ENCODE measurements at regions not wholly inside any gene's neighbourhood (a gene's known extent, or its start where the extent isn't known, plus 50 kb on each side); places are given as distances from the start of the nearest gene placed in this dataset.
"Not testable (repeated sequence)": the region's sequence is repeated elsewhere in the genome, so short reads cannot be mapped to it uniquely, and the experiment has no call there.

- H3K4me3 ChIP-seq (ENCODE audit: low read depth, low read length), result no peak overlapping the region
Measured at GRCh38 chr5:159493696-159494095, 163.4 kb upstream of the IL12B start.

DNA sequence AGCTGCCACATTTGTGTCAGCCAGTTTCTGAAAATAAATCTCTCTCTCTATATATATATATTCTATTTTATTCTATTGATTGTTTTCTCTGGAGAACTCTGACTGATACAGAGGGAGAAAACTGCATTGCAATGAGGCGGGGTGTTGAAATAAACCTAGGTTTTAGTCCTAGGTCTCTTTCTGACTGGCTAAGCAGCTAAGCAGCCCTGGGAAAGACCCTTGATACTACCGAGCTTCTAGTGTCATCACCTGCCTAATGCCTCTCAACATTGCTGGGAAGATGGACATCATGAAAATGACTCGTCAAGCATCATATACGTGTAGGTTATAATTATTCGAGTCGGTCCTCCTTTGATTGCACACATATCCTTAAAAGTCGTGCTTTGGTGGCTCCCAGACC lies 166.5 kb upstream of the IL12B start:
- no peak overlapping the region for H3K4me3 ChIP-seq (ENCODE audit: low read depth, low read length)

GRCh38 chr5:159497221-159497620 lies 166.9 kb upstream of the IL12B start:
- no peak overlapping the region for H3K4me3 ChIP-seq (ENCODE audit: low read depth, low read length)

DNA sequence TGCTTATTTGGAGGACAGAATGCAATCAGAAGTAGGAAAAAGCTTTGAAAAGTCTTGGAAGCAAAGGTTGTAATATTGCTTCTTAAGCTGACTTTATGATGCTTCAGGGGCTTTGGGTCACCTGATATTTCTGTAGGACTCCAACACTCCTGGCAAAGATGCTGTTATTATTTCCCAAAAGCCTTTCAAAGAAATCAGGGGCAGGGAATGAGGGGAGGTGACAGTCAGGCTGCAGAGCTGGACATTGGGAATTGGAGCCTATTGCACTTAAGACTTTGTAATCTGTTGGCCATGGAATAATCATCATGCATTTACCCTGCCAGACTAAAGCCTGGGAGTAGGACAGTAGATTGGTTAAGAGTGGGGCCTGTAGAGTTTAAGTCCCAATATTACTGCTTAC lies 168.3 kb upstream of the IL12B start:
- H3K4me3 ChIP-seq (ENCODE audit: low read depth, low read length), result no peak overlapping the region

- H3K4me3 ChIP-seq (ENCODE audit: low read depth, low read length), result not testable (repeated sequence)
Measured at GRCh38 chr5:159502116-159502515, 171.8 kb upstream of the IL12B start.

DNA sequence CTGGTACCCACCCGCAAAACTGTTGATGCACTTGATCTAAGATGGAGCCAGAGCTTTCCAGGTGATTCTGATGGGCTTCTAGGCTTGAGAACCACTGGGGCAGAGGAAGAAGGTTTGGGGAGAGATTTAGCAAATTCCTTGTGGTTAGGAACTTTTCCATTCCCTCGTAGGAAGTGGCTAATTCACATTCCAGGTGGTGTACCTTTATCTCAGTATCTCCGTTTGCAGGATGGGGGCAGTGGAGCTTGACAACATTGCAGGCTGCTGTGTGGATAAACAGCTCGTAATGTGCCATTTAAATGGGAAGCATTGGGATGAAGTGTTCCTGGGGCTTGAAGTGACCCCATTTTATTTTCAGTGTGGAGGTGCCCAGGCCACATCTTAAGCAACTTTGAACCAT lies 172.9 kb upstream of the IL12B start:
- H3K4me3 ChIP-seq (ENCODE audit: low read depth, low read length), result no peak overlapping the region

- no peak overlapping the region for H3K4me3 ChIP-seq (ENCODE audit: low read depth, low read length)
Measured at GRCh38 chr5:159504106-159504856, 174.0 kb upstream of the IL12B start.

DNA sequence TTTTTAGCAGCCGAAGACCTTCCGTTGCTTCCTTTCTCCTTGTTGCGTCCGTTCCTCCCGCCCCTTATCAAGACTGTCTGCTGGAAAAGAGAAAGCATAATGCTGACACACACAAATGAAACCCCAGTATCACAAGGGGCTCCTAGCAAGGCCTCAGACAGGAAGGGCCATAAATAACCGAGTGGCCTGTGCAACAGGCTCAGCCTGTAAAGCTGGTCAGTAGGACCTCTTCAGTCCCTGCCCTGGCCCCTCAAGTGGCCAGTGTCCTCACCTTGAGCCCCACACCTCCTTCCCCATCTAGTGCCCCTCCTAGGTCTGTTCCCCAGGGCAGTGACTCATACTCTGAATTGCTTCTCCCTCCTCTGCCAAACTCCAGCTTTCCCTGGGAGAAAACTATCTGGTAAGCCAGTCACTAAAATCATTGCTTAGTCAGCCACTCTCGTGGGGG lies 174.6 kb upstream of the IL12B start:
- no peak overlapping the region for H3K4me3 ChIP-seq (ENCODE audit: low read depth, low read length)

DNA sequence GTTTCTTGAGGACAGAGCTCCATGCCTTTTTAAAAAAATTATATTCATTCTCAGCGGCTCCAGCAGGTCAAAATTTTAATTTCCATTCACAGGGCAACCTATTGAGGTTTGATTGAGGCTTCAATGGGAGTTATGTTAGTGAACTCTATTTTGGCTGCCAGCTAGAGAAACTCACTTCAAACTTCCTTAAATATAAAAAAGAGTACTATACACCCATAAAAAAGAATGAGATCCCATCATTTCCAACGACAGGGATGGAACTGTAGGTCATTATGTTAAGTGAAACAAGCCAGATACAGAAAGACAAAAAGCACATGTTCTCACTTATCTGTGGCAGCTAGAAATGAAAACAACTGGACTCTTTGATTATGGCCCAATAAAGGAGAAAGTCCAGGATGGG lies 176.8 kb upstream of the IL12B start:
- H3K4me3 ChIP-seq (ENCODE audit: low read depth, low read length), result no peak overlapping the region

DNA sequence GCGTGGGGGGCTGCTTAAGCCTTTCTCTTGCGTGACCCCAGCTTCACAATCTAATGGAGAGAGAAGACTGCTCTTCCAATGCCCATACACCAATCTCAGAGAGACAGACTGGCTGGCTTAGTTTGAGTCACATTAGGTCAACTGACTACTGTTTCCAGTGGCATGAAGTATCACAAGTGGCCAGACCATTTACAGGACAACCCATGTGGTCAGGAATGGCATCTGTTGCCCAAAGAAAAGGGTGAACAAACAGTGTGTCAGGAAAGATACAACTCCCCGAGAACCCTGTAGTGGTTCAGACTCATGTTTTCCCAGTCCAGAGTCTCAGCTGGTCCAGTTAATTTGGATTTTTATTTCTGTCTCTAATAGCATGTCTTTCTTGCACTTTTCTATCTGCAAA lies 177.4 kb upstream of the IL12B start:
- no peak overlapping the region for H3K4me3 ChIP-seq (ENCODE audit: low read depth, low read length)

DNA sequence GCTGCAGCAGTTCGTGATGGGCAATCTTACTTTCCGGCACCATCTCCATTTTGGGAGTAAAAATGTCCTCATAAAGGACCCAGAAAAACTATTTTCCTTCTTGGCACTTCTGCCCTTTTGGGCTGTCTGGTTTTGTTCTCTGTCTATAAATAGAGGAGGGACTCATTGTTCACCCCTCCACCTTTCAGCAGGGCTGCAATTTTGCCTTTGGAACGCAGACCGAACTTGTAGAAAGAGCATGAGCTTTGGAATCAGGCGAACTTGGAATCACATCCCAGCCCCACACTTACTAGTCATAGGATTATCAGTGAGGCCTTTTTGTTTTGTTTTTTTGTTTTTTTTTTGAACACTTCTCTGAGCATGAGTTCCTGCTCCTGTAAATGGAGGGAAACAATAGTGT lies 178.1 kb upstream of the IL12B start:
- H3K4me3 ChIP-seq (ENCODE audit: low read depth, low read length), result no peak overlapping the region

DNA sequence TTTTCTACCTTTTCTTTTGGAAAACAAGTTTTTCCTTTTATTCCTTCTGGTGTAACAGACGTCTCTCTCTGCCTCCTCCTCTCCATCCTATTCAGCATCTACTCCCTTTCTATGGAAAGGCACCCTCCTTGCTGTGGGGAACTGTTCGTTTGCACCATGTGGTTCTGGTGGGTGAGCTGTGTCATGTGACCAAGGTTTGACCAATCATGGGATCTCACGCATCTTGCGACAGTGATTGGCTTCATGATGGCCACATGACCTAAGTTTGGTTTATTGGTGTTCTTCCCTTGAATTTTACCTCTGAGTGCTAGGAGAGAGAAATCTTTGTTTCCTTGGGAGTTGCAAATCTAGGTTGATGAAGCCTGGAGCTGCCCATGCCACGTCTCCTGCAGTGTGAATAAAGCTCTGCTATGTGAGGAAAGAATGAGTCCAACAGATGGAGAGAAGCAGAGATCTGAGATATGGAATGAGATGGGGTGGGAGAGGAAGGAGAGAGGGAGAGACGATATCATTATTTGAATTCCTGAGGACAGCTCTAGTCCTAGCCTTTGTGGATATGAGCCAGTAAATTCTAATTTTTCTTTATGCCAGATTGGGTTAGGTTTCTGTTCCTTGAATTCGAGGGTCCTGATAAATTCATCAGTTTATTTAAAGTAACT lies 178.8 kb upstream of the IL12B start:
- no peak overlapping the region for H3K4me3 ChIP-seq (ENCODE audit: low read depth, low read length)

GRCh38 chr5:159510282-159510681 lies 180.0 kb upstream of the IL12B start:
- H3K4me3 ChIP-seq (ENCODE audit: low read depth, low read length), result no peak overlapping the region

DNA sequence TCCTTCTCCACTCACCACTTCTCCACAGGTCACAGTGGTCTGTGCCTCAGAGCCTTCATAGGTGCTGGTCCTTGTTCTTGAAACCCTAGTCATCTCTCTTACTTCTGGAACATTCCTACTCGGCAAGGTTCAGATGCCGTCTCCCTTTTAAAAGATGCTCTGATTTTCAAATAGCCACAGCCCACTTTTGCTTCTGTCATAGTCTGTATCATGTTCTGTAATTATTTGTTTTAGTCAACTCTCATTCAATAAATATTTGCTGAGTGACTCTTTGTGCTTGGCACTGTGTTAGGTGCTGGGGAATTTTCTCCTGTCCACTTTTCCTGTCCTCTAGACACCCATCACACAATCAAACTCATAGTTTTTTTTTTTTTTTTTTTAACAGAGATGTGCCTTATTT lies 181.3 kb upstream of the IL12B start:
- H3K4me3 ChIP-seq (ENCODE audit: low read depth, low read length), result no peak overlapping the region

- no peak overlapping the region for H3K4me3 ChIP-seq (ENCODE audit: low read depth, low read length)
Measured at GRCh38 chr5:159512064-159512463, 181.8 kb upstream of the IL12B start.

- no peak overlapping the region for H3K4me3 ChIP-seq (ENCODE audit: low read depth, low read length)
Measured at GRCh38 chr5:159514229-159514810, 184.0 kb upstream of the IL12B start.

DNA sequence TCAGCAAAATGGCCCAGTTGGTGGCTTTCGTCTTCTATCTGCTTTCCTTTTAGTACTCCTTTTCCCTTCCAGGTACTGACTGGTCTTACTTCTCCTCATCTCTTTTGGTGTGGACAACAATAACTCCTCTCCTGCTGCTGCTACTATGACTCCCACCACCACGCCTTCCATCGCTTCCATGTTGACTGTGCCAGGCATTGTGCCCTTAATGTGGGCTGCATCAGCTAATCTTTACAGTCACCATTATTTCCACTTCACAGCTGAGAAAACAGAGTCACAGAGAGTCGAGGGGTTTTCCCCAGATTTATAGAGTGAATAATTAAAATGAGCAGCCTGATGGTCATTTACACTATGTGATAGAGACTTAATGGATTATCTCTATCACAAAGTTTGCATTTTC lies 184.9 kb upstream of the IL12B start:
- no peak overlapping the region for H3K4me3 ChIP-seq (ENCODE audit: low read depth, low read length)

DNA sequence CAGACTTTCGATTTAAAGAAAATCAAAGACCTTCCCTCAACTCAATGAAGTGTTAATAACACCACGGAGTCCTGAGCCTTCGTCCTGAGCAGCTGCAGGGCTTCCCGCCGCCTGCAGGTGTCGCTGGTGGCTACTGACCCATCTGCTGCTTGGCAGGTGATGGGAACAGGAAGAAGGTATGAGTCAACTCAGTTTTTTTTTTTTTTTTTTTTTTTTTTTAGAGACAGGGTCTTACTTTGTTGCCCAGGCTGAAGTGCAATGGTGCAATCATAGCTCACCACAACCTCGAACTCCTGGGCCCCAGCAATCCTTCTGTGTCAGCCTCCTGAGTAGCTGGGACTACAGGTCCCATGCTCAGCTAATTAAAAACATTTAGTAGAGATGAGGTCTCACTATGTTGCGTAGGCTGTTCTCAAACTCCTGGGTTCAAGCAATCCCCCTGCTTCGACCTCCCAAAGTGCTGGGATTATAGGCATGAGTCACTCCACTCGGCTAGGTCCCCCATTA lies 185.7 kb upstream of the IL12B start:
- H3K4me3 ChIP-seq (ENCODE audit: low read depth, low read length), result no peak overlapping the region

DNA sequence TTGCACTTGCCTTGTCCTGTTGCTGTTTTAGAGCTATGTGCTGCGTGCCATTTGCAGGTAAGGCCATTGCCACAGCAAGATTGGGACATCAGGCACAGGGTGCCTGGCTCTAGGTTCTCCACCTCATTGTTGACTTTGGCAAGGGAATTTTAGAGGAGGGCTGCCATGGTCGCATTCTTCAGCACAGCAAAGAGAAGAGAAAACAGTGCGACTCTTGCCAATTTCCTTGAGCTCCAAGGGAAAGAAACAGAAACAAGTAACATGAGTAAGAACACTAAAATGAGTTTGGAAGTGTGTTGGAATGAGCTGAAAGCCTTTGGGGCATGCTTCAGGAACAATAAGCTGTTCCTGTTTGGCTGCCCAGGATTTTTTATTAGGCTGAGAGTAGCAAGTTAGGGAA lies 188.1 kb upstream of the IL12B start:
- H3K4me3 ChIP-seq (ENCODE audit: low read depth, low read length), result no peak overlapping the region

- H3K4me3 ChIP-seq (ENCODE audit: low read depth, low read length), result no peak overlapping the region
Measured at GRCh38 chr5:159519365-159519764, 189.1 kb upstream of the IL12B start.

DNA sequence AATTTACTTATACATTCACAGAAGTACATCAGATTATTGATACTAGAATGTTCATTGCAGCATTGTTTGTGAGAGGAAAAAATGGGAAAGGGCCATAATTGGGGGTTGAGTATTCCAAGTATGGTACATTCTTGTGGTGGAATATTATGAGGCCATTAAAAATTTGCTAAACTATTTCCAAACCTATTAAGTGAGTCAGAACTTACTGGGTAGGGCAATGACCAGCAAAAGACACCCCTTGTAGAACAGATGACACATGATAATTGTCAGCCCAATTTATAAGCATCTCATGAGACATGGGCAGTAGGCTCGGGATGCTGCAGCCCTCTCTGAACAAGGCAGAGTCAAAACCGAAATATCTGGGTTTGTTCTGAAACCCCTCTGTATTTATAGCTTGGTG lies 192.6 kb upstream of the IL12B start:
- H3K4me3 ChIP-seq (ENCODE audit: low read depth, low read length), result no peak overlapping the region

GRCh38 chr5:159524279-159524678 lies 194.0 kb upstream of the IL12B start:
- H3K4me3 ChIP-seq (ENCODE audit: low read depth, low read length), result not testable (repeated sequence)
